GM13977 (cell line): ENCODE measurements at regions not wholly inside any gene's neighbourhood (a gene's known extent, or its start where the extent isn't known, plus 50 kb on each side); places are given as distances from the start of the nearest gene placed in this dataset.
A peak's percentile ranks its signal among the peaks of the same experiment; 100 is the strongest.

ENCODE experiments used
- DNase-seq: peaks from one replicate; pipeline ENCODE4 v3.0.0; 2012; ENCODE audit warnings: low spot score
- CTCF ChIP-seq: IDR thresholded peaks from 2 replicates; pipeline ENCODE4 v1.5.1; 2012; ENCODE audit warnings: mild to moderate bottlenecking, control low read depth; ENCODE audit not compliant: insufficient read depth; ENCODE audit errors: extremely low read depth, missing control alignments
- in situ Hi-C: fragments of 300-500 bp; cut with MboI; formaldehyde crosslinking; loops from one replicate; pipeline ENCODE4 v1.12.0; 2022; ENCODE audit warnings: low sequenced_read_pairs, low pct_unique_long_range_greater_than_20kb, mixed read lengths, inconsistent platforms; ENCODE audit not compliant: unreplicated experiment

- no peak for DNase-seq
- in situ Hi-C loops: no loop called here
- no peak for TF ChIP-seq CTCF
These were observed 86.7 kb upstream of the NEDD9 start for GRCh38 chr6:11318835-11319813.

GRCh38 chr6:11317885-11318771 lies 85.7 kb upstream of the NEDD9 start:
- DNase-seq: peak; percentile 77
- in situ Hi-C loops: no loop called here
- no peak for TF ChIP-seq CTCF

- in situ Hi-C loops: no loop called here
- no peak for TF ChIP-seq CTCF
- DNase-seq: no peak
These were observed 83.4 kb upstream of the NEDD9 start for GRCh38 chr6:11315743-11316437.

- in situ Hi-C loops: no loop called here
- TF ChIP-seq CTCF: no peak
These were observed 80.7 kb upstream of the NEDD9 start for GRCh38 chr6:11313207-11313606.

GRCh38 chr6:11311970-11312369 lies 79.5 kb upstream of the NEDD9 start:
- in situ Hi-C loops: no loop called here
- TF ChIP-seq CTCF: no peak
- no peak for DNase-seq

More at GRCh38 chr6:11313207-11313606, 80.7 kb upstream of the NEDD9 start:
- DNase-seq: no peak

GRCh38 chr6:11309947-11310665 lies 77.6 kb upstream of the NEDD9 start:
- in situ Hi-C loops: no loop called here
- DNase-seq: no peak
- no peak for TF ChIP-seq CTCF
